ENCODE measurements at regions not wholly inside any gene's neighbourhood (a gene's known extent, or its start where the extent isn't known, plus 50 kb on each side); places are given as distances from the start of the nearest gene placed in this dataset.

DNA sequence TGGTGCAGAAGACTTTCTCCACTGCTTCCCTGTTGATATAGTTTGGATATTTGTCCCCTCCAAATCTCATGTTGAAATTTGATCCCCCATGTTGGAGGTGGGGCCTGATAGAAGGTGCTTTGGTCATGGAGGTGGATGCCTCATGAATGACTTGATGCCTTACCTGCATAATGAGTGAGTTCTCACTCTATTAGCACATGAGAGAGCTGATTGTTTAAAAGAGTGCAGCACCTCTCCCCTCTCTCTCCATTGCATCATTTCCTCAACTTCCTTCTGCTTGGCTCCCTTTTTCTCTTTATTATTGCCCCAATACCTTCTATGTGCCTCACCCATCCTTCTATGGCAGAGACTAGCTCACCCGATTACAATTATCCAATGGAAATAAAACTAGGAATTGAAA, 90.8 kb upstream of the COX10 start:
- Histone ChIP-seq H3K4me1 (ENCODE audit: control insufficient read depth, insufficient read depth, low read length) (no peaks in the 10 kb centered on the region), H3K27ac (ENCODE audit: low read length) (no peak overlapping the region), H3K4me3 (ENCODE audit: low read depth in 2 of 2, low read length in 2 of 2) (no peak overlapping the region), H3K27me3 (ENCODE audit: control insufficient read depth, insufficient read depth, low read length) (no peaks in the 10 kb centered on the region), H3K36me3 (ENCODE audit: control insufficient read depth, insufficient read depth, low read length) (no peaks in the 10 kb centered on the region), H3K9me3 (ENCODE audit: control insufficient read depth, insufficient read depth, low read depth, low read length) (no peaks in the 10 kb centered on the region)
- ChIA-PET CTCF (no interaction called here), POLR2A (no interaction called here)
- intact Hi-C loops (cut with micrococcal nuclease; ENCODE audit: unreplicated experiment) (no loop called here), in situ Hi-C loops (cut with HindIII; ENCODE audit: low pct_unique_long_range_greater_than_20kb, low sequenced_read_pairs) (no loop called here)
- ATAC-seq: no peak
- no peak for DNase-seq (ENCODE audit: low read depth, low spot score)
- TF ChIP-seq REST (IDR thresholded peaks at IDR 0.05; ENCODE audit: insufficient read depth in 1 of 2, low read depth in 2 of 2, low read length in 1 of 2): no peak
- no TSS peak for BruUV-seq (replicated peaks)

DNA sequence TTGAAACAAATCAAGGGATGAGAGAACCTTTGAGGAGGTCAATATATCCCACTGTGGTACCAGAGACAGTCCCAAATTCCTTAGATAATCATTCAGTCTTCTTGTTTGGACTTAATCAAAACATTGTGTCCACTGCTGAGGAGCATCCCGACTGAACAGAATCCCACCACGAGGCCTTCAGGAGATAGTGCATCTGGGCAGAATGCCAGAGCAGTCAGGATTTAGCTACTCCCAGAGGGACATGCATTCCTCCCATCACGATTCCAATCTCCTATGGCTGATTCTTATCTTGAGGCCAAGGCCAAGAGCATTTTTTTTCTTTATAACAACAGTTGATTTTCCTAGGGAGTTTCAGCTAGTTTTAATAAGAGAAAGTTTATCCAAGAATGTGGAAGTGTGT, 87.4 kb upstream of the COX10 start:
- Histone ChIP-seq H3K4me1 (ENCODE audit: control insufficient read depth, insufficient read depth, low read length) (no peaks in the 10 kb centered on the region), H3K27me3 (ENCODE audit: control insufficient read depth, insufficient read depth, low read length) (no peaks in the 10 kb centered on the region; the same call in 1 of the 2 replicates), H3K27ac (ENCODE audit: low read length) (no peak overlapping the region), H3K9me3 (ENCODE audit: control insufficient read depth, insufficient read depth, low read depth, low read length) (no peaks in the 10 kb centered on the region), H3K4me3 (ENCODE audit: low read depth in 2 of 2, low read length in 2 of 2) (no peak overlapping the region), H3K36me3 (ENCODE audit: control insufficient read depth, insufficient read depth, low read length) (no peaks in the 10 kb centered on the region)
- TF ChIP-seq POLR2AphosphoS5 (IDR thresholded peaks at IDR 0.05; ENCODE audit: low read depth, low read length) (no peak), SIN3A (IDR thresholded peaks at IDR 0.05; ENCODE audit: borderline replicate concordance, insufficient read depth, low read depth, low read length) (no peak), REST (IDR thresholded peaks at IDR 0.05; ENCODE audit: insufficient read depth in 1 of 2, low read depth in 2 of 2, low read length in 1 of 2) (no peak), TCF7L2 (IDR thresholded peaks at IDR 0.05; ENCODE audit: low read depth, low read length) (no peak), CTCF (IDR thresholded peaks at IDR 0.05) (no peak)
- CTCF ChIA-PET: no interaction called here
- BruUV-seq (replicated peaks): no TSS peak
- POLR2A ChIA-PET: no interaction called here
- in situ Hi-C loops (cut with HindIII; ENCODE audit: low pct_unique_long_range_greater_than_20kb, low sequenced_read_pairs): no loop called here
- no peak for DNase-seq (ENCODE audit: low read depth, low spot score)
- intact Hi-C loops (cut with micrococcal nuclease; ENCODE audit: unreplicated experiment): no loop called here
- no peak for ATAC-seq
